ENCODE measurements at regions not wholly inside any gene's neighbourhood (a gene's known extent, or its start where the extent isn't known, plus 50 kb on each side); places are given as distances from the start of the nearest gene placed in this dataset.
A peak's percentile ranks its signal among the peaks of the same experiment; 100 is the strongest.

DNA sequence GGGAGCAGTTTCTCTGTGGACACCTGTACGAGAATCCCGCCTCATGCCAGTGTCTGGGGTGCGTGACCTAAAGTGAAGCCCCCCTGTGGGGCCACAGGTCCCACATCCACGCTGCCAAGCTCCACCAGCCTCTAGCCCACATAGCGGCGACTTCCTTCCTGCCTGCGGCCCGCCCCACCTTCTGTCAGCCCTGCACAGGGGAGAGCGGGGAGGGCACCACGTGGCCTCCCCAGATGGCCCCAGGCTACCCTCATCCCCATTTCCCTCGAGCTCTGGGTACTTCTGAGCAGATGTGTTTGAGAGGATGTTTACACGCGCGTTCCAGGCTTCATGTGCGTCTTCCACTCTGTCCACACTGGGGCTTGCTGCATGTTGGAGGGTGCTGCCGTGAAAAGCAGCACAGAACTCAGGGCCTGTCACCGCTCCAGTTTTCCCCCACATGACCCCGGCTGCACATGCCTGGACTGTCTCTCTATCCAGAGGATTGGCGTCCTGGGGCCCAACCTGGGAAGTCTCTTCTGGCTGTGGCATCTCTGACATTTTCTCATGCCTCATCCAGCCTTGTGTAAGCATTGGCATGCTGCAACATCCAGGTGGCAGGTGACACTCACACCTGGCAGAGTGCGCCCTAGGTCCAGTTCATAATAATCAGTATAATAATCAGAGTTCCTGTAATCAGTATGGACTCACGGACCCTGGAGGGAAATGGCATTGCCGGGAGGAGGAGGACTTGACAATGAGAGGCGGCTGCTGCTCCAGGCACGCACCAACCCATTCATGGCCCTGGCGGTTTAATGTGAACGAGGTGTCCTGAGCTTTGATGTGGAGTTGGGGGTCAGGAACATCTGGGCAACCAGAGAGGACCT, 146.3 kb upstream of the TWIST2 start:
- TF ChIP-seq POLR2A (IDR thresholded peaks at IDR 0.05; ENCODE audit: low read length) (no peak), GATA1 (IDR thresholded peaks at IDR 0.05; ENCODE audit: low read depth, low read length) (no peak)
- DNase-seq: no peak

DNA sequence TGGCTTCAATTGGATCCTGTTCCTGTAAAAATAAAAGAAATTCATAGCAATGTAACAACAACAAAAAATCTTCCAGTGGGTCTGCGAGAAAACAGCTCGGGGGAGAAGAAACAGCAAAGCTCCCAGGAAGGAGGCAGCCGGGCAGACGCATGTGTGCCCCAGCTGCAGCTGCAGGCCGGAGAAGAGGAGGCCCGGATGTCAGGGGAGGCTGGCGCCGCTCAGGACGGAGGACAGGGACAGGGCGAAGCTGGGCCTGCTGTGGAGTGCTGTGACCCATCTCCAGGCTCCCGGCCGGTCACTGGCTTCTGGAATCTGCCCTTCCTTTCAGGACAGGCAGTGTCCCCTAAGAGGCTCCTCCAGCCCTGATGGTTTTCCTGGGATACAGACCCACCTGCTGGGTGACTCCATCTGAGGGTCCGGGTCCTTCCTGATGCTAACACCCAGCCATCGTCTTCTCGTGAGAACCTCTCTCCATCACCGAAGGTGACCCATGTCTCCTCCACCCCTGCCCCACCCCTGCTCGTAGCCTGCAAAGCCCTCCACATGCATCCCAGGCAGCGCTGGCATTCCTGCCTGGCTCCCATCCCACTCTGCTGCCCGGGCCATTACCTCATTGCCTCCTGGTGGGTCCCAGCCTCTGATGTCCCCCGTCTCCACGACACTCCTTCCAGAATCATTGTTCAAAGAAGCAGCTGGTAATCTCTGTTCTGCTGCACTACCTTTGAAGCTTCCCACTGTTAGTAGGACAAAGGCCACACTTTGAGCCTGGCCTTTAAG, 145.4 kb upstream of the TWIST2 start:
- no peak for TF ChIP-seq POLR2A (IDR thresholded peaks at IDR 0.05; ENCODE audit: low read length)
- no peak for TF ChIP-seq GATA1 (IDR thresholded peaks at IDR 0.05; ENCODE audit: low read depth, low read length)
- no peak for DNase-seq

DNA sequence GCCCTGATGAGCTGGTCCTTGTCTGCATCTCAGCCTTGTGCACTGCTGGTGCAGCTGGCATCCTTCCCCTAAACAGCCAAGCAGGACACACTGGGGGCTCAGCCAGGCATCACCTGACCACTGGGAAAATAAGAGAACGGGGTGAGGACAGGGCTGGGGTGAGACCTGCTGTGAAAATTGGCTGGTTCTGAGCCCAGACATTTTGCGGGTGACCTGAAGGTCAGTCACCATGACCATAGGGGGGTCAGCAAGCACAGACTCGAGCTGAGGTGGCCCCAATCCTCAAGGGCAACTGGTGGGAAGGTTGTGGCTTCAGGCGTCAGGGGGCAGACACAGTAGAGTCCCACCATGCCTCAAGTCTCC, 144.9 kb upstream of the TWIST2 start:
- DNase-seq: no peak
- TF ChIP-seq POLR2A (IDR thresholded peaks at IDR 0.05; ENCODE audit: low read length) (no peak), GATA1 (IDR thresholded peaks at IDR 0.05; ENCODE audit: low read depth, low read length) (no peak)

DNA sequence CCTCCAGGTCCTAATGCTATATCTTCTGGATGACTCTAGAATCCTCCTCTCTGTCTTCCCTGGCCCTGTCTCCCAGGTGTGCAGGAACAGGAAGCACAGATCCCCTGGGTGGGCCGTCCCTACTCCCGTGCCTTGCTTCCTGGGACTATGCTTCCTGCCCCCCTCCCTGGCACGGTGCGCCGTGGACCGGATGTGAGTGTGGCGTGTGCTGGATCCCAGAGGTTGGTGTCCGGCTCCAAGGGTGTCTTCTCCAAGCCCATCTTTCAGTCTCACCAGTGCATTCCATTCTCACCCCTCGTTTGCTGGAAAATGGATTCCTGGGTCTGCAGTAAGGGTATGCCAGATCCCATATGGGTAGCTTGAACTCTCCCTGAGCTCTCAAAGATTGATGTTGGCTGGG, 144.4 kb upstream of the TWIST2 start:
- TF ChIP-seq POLR2A (IDR thresholded peaks at IDR 0.05; ENCODE audit: low read length): no peak
- no peak for TF ChIP-seq GATA1 (IDR thresholded peaks at IDR 0.05; ENCODE audit: low read depth, low read length)
- DNase-seq: no peak

DNA sequence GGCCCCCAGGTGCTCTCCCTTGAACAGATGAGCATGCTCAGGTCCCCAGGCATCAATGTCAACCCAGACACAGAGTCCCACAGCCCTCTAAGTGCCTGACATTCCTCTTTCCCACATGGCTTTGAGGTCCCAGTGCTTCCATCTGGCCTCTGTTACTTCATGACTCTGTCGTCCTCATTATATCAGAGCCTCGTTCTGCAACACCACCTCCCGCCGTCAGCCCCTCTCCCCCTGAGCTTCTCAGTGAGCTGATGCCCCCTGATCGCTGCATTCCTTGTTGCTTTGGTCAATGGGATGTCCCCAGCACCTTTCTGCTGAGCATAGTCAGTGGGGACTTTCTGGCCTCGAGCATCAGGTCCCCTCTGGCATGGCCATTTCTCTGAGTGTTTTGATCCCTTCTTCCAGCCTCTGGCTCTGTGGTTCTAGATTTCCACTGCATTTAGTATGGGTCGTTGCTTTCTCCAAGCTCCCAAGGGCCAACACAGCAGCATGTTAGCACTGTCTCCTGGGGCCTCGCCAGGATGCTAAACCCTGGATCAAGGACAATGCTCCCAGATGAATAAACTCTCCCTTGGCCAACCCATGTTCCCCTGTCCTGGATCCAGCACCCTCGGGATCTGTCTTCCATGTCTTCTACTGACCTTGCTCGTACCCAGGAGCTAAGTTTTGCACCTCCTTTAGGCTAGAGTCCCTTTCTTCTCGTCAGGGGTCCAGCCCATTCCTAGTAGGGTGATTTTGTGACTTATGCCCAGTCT, 143.2 kb upstream of the TWIST2 start:
- no peak for DNase-seq
- TF ChIP-seq POLR2A (IDR thresholded peaks at IDR 0.05; ENCODE audit: low read length): no peak
- TF ChIP-seq GATA1 (IDR thresholded peaks at IDR 0.05; ENCODE audit: low read depth, low read length): no peak

DNA sequence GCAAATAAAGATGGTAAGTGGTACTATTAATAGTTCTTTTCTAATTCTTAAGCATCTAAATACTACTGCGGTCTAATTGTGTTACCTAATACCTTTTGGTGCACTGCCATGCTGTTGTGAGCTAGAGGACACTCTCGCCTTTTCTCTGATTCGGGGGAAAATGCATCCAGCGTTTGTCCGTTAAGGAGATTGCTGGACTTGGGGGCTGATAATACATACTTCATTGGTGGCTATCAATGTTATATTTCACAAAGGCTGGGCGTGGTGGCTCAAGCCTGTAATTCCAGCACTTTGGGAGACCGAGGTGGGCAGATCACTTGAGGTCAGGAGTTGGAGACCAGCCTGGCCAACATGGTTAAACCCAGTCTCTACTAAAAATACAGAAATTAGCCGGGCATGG, 141.7 kb upstream of the TWIST2 start:
- TF ChIP-seq POLR2A (IDR thresholded peaks at IDR 0.05; ENCODE audit: low read length): no peak
- TF ChIP-seq GATA1 (IDR thresholded peaks at IDR 0.05; ENCODE audit: low read depth, low read length): no peak
- no peak for DNase-seq

DNA sequence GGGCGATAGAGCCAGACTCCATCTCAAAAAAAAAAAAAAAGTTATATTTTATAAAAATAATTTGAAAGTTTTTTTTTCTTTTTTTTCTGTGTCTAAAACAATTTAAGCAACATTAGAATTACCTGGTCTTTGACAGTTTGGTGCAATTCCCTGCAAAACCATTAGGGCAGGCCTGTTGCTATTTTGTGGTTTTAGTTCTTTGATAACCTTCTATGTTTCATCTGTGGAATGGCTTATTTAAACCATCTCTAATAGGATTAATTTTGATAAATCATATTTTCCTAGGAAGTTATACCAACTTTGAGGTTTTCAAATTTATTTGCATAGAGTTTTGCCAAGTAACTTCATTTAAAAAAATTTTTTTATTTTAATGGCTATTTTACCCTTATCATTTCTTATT, 141.2 kb upstream of the TWIST2 start:
- TF ChIP-seq POLR2A (IDR thresholded peaks at IDR 0.05; ENCODE audit: low read length) (no peak), GATA1 (IDR thresholded peaks at IDR 0.05; ENCODE audit: low read depth, low read length) (no peak)
- no peak for DNase-seq

DNA sequence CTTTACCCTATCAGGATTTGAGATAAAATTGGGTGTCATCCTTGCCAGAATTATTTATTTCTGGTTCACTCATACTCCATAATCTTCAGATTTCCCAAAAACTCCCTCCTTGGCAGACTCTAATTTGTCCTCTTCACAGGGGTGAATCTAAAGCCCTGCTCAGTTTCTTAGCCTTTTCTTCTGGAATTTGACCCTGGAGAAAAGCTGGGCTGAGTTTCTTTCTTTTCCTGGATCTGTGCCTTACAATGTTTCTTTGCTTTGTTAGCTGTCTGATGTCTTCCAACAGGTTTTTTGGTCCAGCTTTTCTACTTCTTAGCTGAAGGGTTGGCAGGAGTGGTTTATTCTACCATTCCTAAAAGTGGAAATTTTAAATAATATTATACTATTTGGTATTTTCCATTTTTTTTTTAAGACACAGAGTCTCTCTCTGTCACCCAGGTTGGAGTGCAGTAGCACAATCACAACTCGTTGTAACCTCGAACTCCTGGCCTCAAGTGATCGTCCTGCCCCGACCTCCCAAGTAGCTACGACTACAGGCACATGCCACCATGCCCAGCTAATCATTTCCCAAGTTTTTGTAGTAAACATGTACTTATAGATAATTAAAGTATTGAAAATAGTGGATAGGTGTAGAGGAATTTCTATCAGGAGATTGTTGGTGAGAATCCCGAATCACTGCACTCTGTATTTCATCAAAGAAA, 138.4 kb upstream of the TWIST2 start:
- DNase-seq: no peak
- TF ChIP-seq POLR2A (IDR thresholded peaks at IDR 0.05; ENCODE audit: low read length): no peak
- no peak for TF ChIP-seq GATA1 (IDR thresholded peaks at IDR 0.05; ENCODE audit: low read depth, low read length)

DNA sequence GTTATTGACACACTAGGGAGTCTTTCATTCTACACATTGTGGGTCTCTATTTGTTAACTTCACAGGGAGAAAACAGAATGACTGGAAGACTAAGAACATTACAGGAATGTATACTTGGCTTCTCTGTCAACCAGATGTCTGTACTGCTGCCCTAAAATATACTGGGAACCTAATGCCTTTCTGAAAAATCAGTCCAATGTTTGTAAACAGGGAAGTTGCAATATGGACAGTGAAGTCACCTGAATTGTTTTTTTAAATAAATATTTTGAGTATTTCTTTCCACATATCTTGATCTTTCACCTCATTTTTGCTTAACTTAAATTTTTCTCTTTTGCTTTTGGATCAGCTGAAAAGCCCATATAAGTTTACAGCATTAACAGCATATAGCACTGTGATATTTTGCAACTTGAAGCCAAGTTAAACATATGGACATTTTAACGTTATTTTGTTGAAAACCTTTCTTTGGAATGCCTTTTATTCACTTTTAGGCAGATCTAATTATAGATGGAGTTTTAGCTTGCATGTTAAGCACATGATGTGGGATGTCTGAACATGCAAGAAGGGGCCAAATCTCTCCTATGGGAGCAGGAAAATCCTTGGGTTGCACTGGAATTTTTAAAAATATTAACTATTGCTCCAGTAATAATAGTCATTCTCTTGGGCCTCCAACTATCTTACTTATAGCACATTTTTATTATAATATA, 137.7 kb upstream of the TWIST2 start:
- no peak for DNase-seq
- TF ChIP-seq GATA1 (IDR thresholded peaks at IDR 0.05; ENCODE audit: low read depth, low read length) (no peak), POLR2A (IDR thresholded peaks at IDR 0.05; ENCODE audit: low read length) (no peak)

DNA sequence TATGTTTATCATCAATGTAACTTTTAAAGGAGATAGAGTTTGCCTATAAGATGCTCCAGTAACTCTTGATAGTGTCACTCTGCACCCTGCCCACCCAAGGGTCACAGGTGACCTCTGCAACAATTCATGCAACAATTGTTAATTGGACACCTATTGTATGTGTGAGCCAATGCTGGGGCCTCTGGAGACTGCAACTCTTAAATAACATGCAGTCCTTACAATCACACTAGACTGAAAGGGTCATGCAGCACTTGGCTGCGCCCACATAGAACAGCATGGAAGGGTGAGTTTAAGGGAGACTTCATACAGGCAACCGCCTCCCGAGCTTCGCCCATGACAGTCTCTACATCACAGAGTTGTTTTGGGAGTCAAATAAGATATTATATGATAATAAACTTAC, 137.1 kb upstream of the TWIST2 start:
- no peak for DNase-seq
- TF ChIP-seq POLR2A (IDR thresholded peaks at IDR 0.05; ENCODE audit: low read length) (no peak), GATA1 (IDR thresholded peaks at IDR 0.05; ENCODE audit: low read depth, low read length) (no peak)

DNA sequence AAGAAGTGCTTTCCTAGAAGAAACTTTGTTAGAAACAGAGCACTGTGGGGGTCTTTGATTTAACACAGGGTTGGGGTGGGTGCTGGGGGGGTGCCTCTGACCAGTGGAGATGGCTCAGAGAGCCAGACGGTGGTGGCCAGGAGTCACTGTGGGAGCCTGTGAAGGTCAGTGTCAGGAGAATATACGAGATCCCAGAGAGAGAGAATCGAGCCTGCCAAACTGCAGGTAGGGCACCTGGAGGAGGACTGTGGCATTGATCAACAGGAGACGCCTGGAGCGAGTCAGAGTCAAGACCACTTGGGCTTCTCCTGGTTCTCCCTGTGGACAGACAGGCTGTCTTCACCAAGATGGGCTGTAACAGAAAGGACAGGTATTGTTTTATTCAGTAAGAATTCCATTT, 136.5 kb upstream of the TWIST2 start:
- TF ChIP-seq POLR2A (IDR thresholded peaks at IDR 0.05; ENCODE audit: low read length) (no peak), GATA1 (IDR thresholded peaks at IDR 0.05; ENCODE audit: low read depth, low read length) (no peak)
- no peak for DNase-seq

DNA sequence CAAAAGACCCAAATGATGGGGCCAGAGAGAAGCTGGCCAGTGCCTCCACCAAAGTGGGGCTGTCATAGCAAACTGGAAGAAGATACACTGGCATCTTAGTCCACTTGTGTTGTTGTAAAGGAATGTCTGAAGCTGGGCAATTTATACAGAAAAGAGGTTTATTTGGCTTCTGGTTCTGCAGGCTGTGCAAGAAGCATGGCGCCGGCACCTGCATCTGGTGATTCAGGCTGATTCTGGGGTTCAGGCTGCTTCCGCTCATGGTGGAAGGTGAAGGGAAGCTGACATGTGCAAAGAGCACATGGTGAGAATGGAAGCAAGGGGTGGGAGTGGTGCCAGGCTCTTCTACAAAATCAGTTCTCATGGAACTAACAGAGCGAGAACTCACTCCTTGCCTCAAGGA, 135.9 kb upstream of the TWIST2 start:
- TF ChIP-seq POLR2A (IDR thresholded peaks at IDR 0.05; ENCODE audit: low read length) (no peak), GATA1 (IDR thresholded peaks at IDR 0.05; ENCODE audit: low read depth, low read length) (no peak)
- DNase-seq: no peak

DNA sequence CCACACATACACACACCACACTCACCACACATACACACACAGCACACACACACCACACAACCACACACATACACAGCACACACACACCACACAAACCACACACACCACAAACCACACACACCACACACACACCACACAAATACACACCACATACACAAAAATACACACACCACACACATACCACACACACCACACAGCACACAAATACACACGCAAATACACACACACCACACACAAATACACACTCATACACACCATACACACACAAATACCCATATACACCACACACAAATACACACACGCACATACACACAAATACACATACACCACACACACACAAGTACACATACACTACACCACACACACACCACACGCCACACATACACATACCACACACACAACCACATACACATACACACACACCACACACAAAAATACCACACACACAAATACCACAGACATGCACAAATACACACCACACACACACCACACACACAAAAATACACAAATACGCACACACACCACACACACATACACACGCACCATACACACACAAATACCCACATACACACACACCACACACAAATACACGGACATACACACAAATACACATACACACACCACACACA, 134.6 kb upstream of the TWIST2 start:
- TF ChIP-seq POLR2A (IDR thresholded peaks at IDR 0.05; ENCODE audit: low read length): no peak
- TF ChIP-seq GATA1 (IDR thresholded peaks at IDR 0.05; ENCODE audit: low read depth, low read length): no peak
- DNase-seq: peak in 1 of 2 experiments; percentile 26
